ENCODE measurements at regions not wholly inside any gene's neighbourhood (a gene's known extent, or its start where the extent isn't known, plus 50 kb on each side); places are given as distances from the start of the nearest gene placed in this dataset.

DNA sequence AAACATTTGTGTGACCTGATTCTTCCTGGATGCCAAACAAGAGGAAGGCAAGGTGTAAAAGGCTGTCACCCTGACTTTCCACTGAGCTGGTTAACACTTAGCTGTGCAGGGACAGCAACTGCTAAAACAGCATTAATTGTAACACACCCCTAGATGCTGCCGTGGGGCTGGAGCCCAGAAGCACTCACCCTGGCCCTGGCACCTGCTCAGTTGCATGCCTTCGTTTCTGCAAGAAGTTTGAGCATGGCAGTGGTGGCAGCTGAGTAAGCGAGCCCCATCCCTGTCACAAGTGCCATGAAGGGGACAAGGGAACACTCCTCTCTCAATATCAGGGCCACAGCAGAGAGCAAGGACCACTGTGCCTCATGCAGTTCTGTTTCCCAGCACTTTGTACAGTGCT lies 330.2 kb downstream of the TMEM114 start:
- H3K27me3 ChIP-seq (ENCODE audit: control insufficient read depth, insufficient read depth, low read length), result no peaks in the 10 kb centered on the region
- no peaks in the 10 kb centered on the region for H3K36me3 ChIP-seq (ENCODE audit: control insufficient read depth, insufficient read depth, low read length)
- no peak overlapping the region for H3K4me3 ChIP-seq (ENCODE audit: low read depth, low read length)
- DNase-seq (ENCODE audit: low read depth), result no peak
- TF ChIP-seq, protein P1, sequence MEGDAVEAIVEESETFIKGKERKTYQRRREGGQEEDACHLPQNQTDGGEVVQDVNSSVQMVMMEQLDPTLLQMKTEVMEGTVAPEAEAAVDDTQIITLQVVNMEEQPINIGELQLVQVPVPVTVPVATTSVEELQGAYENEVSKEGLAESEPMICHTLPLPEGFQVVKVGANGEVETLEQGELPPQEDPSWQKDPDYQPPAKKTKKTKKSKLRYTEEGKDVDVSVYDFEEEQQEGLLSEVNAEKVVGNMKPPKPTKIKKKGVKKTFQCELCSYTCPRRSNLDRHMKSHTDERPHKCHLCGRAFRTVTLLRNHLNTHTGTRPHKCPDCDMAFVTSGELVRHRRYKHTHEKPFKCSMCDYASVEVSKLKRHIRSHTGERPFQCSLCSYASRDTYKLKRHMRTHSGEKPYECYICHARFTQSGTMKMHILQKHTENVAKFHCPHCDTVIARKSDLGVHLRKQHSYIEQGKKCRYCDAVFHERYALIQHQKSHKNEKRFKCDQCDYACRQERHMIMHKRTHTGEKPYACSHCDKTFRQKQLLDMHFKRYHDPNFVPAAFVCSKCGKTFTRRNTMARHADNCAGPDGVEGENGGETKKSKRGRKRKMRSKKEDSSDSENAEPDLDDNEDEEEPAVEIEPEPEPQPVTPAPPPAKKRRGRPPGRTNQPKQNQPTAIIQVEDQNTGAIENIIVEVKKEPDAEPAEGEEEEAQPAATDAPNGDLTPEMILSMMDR (IDR thresholded peaks at IDR 0.05; ENCODE audit: insufficient read depth, low read length, poor library complexity, severe bottlenecking), result no peak

DNA sequence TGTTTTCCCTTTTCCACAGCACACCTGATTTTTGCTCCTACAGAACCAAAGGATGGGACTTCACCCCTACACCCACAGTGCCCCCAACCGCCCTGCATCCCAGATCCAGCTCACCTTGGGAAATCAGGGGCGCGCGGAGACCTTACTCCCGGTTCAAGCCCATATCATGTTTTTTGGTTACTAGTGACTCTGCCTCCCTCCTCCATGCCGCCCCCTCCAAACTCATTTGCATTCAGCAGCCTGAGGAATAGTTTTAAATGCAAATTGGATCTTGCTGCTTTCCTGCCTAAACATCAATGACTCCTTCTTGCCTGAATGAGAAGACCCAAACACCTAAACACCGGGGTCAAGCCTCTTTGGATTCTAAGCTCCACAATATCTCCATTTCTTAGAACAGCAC lies 331.8 kb downstream of the TMEM114 start:
- TF ChIP-seq, protein P1 (IDR thresholded peaks at IDR 0.05; ENCODE audit: insufficient read depth, low read length, poor library complexity, severe bottlenecking), result no peak
- no peak overlapping the region for H3K4me3 ChIP-seq (ENCODE audit: low read depth, low read length)
- no peak for DNase-seq (ENCODE audit: low read depth)
- no peaks in the 10 kb centered on the region for H3K36me3 ChIP-seq (ENCODE audit: control insufficient read depth, insufficient read depth, low read length)
- H3K27me3 ChIP-seq (ENCODE audit: control insufficient read depth, insufficient read depth, low read length), result no peaks in the 10 kb centered on the region

DNA sequence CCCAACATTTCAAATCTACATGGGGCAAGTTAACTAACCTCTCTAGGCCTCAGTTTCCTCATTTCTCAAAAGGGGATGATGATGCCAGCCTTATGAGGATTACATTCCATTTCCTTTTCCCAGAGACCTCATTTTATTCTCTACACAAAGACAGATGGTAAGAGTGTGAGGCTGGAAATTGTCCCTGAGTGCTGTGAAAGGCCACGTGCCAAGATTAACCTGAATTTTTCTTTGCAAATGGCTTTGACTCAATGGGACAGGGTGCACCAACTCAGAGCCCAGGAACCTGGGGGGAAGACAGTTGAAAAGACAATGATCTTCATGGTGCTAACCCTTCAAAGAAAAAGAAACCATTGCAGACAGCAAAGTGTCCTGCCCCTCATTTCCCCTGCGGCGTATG lies 332.8 kb downstream of the TMEM114 start:
- DNase-seq (ENCODE audit: low read depth), result no peak
- Histone ChIP-seq H3K36me3 (ENCODE audit: control insufficient read depth, insufficient read depth, low read length) (no peaks in the 10 kb centered on the region), H3K4me3 (ENCODE audit: low read depth, low read length) (no peak overlapping the region), H3K27me3 (ENCODE audit: control insufficient read depth, insufficient read depth, low read length) (no peaks in the 10 kb centered on the region)
- TF ChIP-seq, protein P1 (IDR thresholded peaks at IDR 0.05; ENCODE audit: insufficient read depth, low read length, poor library complexity, severe bottlenecking), result no peak

DNA sequence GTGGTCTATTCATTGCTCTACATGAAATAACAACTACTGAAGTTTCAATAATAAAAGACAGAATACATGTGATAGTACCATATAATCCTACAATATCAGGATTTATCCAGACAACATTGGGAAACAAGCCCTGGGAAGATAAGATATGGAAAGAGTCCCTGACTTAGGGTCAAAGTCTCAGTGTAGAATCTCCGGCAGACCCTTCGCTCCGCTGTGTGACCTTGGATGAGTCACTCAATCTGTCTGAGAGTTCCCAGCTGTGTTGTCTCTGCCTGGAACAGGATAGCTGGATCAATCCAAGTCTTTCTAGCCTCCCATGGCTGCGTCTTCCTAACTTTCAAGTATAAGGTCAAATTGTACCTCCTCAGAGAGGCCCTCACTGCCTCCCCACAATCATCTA lies 335.9 kb downstream of the TMEM114 start:
- Histone ChIP-seq H3K36me3 (ENCODE audit: control insufficient read depth, insufficient read depth, low read length) (no peaks in the 10 kb centered on the region), H3K4me3 (ENCODE audit: low read depth, low read length) (no peak overlapping the region), H3K27me3 (ENCODE audit: control insufficient read depth, insufficient read depth, low read length) (no peaks in the 10 kb centered on the region)
- no peak for DNase-seq (ENCODE audit: low read depth)
- TF ChIP-seq, protein P1 (IDR thresholded peaks at IDR 0.05; ENCODE audit: insufficient read depth, low read length, poor library complexity, severe bottlenecking), result no peak

DNA sequence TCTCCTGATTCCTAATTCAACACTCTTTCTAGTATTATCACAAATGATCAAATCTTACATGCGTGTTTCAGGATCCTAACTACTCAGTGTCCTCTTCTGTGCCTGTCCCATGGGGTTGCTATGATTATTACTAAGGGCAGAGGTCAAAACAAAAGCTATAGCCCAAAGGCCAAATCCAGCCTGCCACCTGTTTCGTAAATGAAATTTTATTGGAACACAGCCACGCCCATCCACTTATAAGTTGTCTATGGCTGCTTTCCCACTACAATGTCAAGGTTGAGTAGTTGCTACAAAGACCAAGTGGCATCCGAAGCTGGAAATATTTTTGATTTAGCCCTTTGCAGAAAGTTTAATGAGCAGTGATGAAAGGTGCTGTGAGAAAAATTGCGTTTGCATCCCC lies 336.6 kb downstream of the TMEM114 start:
- no peak overlapping the region for H3K4me3 ChIP-seq (ENCODE audit: low read depth, low read length)
- no peaks in the 10 kb centered on the region for H3K27me3 ChIP-seq (ENCODE audit: control insufficient read depth, insufficient read depth, low read length)
- TF ChIP-seq, protein P1 (IDR thresholded peaks at IDR 0.05; ENCODE audit: insufficient read depth, low read length, poor library complexity, severe bottlenecking), result no peak
- no peaks in the 10 kb centered on the region for H3K36me3 ChIP-seq (ENCODE audit: control insufficient read depth, insufficient read depth, low read length)
- DNase-seq (ENCODE audit: low read depth), result no peak

DNA sequence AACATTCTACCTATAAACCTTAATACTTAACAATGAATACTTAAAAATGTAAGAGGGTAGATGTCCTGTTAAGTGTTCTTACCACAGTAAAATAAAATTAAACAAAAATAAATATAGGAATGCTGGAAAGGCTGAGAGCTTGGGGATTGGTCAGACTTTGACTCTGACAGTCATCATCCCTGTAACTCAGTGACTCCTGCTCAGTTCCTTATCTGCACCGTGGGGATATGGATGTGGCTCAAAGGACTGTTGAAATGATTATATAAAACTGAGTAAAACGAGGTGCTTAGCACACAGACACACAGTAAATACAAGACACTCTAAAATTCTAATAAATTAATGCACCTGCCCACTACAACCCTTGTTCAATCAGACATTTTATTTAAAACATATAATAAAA lies 338.6 kb downstream of the TMEM114 start:
- no peak for DNase-seq (ENCODE audit: low read depth)
- Histone ChIP-seq H3K4me3 (ENCODE audit: low read depth, low read length) (no peak overlapping the region), H3K27me3 (ENCODE audit: control insufficient read depth, insufficient read depth, low read length) (no peaks in the 10 kb centered on the region), H3K36me3 (ENCODE audit: control insufficient read depth, insufficient read depth, low read length) (no peaks in the 10 kb centered on the region)
- TF ChIP-seq, protein P1 (IDR thresholded peaks at IDR 0.05; ENCODE audit: insufficient read depth, low read length, poor library complexity, severe bottlenecking), result no peak
